Stimulated activated naive B cell treated with anti-CD40 and anti-IgM and Interleukin-4, amounts not matched to agents 10 μg/mL and 1 μg/mL and 100 μg/mL, for 72 hours (primary cell): ENCODE measurements at regions not wholly inside any gene's neighbourhood (a gene's known extent, or its start where the extent isn't known, plus 50 kb on each side); places are given as distances from the start of the nearest gene placed in this dataset.
"Not testable (repeated sequence)": the region's sequence is repeated elsewhere in the genome, so short reads cannot be mapped to it uniquely, and the experiment has no call there.

ENCODE experiments used
- ATAC-seq, 2 donors: fragments of 150-1000 bp; cut with Tn5 transposase; replicated peaks; 2 replicates each; pipeline ENCODE4 v1.10.0; 2021; ENCODE audit warnings: moderate library complexity in 1 of 2
- DNase-seq: peaks from one replicate; pipeline ENCODE4 v3.0.0; 2021
- H3K27ac Mint-ChIP-seq: one replicate; pipeline ENCODE4 v1.8.0; 2022; ENCODE audit warnings: mild to moderate bottlenecking, mixed read lengths
- H3K27me3 Mint-ChIP-seq, 2 donors: one replicate each; pipeline ENCODE4 v1.8.0; 2022; ENCODE audit warnings: mixed read lengths in 2 of 2
- H3K36me3 Mint-ChIP-seq, 2 donors: one replicate each; pipeline ENCODE4 v1.8.0; 2022; ENCODE audit warnings: mixed read lengths in 2 of 2, mild to moderate bottlenecking in 1 of 2
- H3K4me1 Mint-ChIP-seq, 2 donors: one replicate each; pipeline ENCODE4 v1.8.0; 2022; ENCODE audit warnings: mixed read lengths in 2 of 2, mild to moderate bottlenecking in 1 of 2
- H3K4me3 Mint-ChIP-seq, 2 donors: one replicate each; pipeline ENCODE4 v1.8.0; 2022; ENCODE audit warnings: mild to moderate bottlenecking in 2 of 2, mixed read lengths in 2 of 2, moderate library complexity in 1 of 2
- H3K9me3 Mint-ChIP-seq, 2 donors: one replicate each; pipeline ENCODE4 v1.8.0; 2022; ENCODE audit warnings: mixed read lengths in 2 of 2, mild to moderate bottlenecking in 1 of 2

- DNase-seq (no peak), ATAC-seq (no peak)
- H3K4me3 Mint-ChIP-seq: no peak overlapping the region
- H3K4me1 Mint-ChIP-seq: no peaks in the 10 kb centered on the region
- no peak overlapping the region for H3K27ac Mint-ChIP-seq
- H3K27me3 Mint-ChIP-seq: peaks cover 22 to 38% of the 10 kb centered on the region in 2 donors
- H3K36me3 Mint-ChIP-seq: no peaks in the 10 kb centered on the region
- H3K9me3 Mint-ChIP-seq: peaks cover 7 to 8% of the 10 kb centered on the region in 2 donors
Observed at GRCh38 chr2:236644067-236644466, 74.4 kb downstream of the ACKR3 start.

- no peak for DNase-seq
- Mint-ChIP-seq H3K9me3 (peaks cover 7 to 8% of the 10 kb centered on the region in 2 donors), H3K27ac (no peak overlapping the region), H3K4me3 (no peak overlapping the region), H3K27me3 (peaks cover 19 to 36% of the 10 kb centered on the region in 2 donors), H3K36me3 (no peaks in the 10 kb centered on the region), H3K4me1 (no peaks in the 10 kb centered on the region)
- no peak for ATAC-seq
Observed at GRCh38 chr2:236644502-236644911, 74.9 kb downstream of the ACKR3 start.

GRCh38 chr2:236645141-236645540 is 75.5 kb downstream of the ACKR3 start:
- Mint-ChIP-seq H3K9me3 (peaks cover 10 to 14% of the 10 kb centered on the region in 2 donors), H3K27me3 (peaks cover 19 to 36% of the 10 kb centered on the region in 2 donors)
- ATAC-seq, H3K36me3 Mint-ChIP-seq, H3K4me3 Mint-ChIP-seq, H3K27ac Mint-ChIP-seq, H3K4me1 Mint-ChIP-seq, DNase-seq: not testable (repeated sequence)

- DNase-seq (no peak), ATAC-seq (no peak)
- H3K4me1 Mint-ChIP-seq: no peaks in the 10 kb centered on the region
- peaks cover 14 to 28% of the 10 kb centered on the region in 2 donors for H3K27me3 Mint-ChIP-seq
- H3K27ac Mint-ChIP-seq: no peak overlapping the region
- H3K9me3 Mint-ChIP-seq: peaks cover 6 to 10% of the 10 kb centered on the region in 2 donors
- no peaks in the 10 kb centered on the region for H3K36me3 Mint-ChIP-seq
- no peak overlapping the region for H3K4me3 Mint-ChIP-seq
Observed at GRCh38 chr2:236646441-236646840, 76.8 kb downstream of the ACKR3 start.

- DNase-seq: no peak
- Mint-ChIP-seq H3K4me3 (no peak overlapping the region), H3K36me3 (no peaks in the 10 kb centered on the region), H3K27me3 (peaks cover 15 to 24% of the 10 kb centered on the region in 2 donors), H3K4me1 (no peaks in the 10 kb centered on the region), H3K27ac (no peak overlapping the region), H3K9me3 (peaks cover 6 to 10% of the 10 kb centered on the region in 2 donors)
- ATAC-seq: no peak
Observed at GRCh38 chr2:236646871-236647270, 77.2 kb downstream of the ACKR3 start.

- H3K27ac Mint-ChIP-seq: no peak overlapping the region
- H3K4me3 Mint-ChIP-seq: no peak overlapping the region
- peaks cover 18% of the 10 kb centered on the region in 2 donors for H3K27me3 Mint-ChIP-seq
- H3K36me3 Mint-ChIP-seq: no peaks in the 10 kb centered on the region
- no peaks in the 10 kb centered on the region for H3K4me1 Mint-ChIP-seq
- DNase-seq (no peak), ATAC-seq (no peak)
- H3K9me3 Mint-ChIP-seq: peaks cover 6 to 10% of the 10 kb centered on the region in 2 donors
Observed at GRCh38 chr2:236647621-236648020, 78.0 kb downstream of the ACKR3 start.

GRCh38 chr2:236653863-236654262 is 84.2 kb downstream of the ACKR3 start:
- Mint-ChIP-seq H3K36me3 (no peaks in the 10 kb centered on the region), H3K27me3 (peaks cover 25 to 27% of the 10 kb centered on the region in 2 donors)

GRCh38 chr2:236654496-236654895 is 84.9 kb downstream of the ACKR3 start:
- no peaks in the 10 kb centered on the region for H3K4me1 Mint-ChIP-seq
- H3K36me3 Mint-ChIP-seq: no peaks in the 10 kb centered on the region
- peaks cover 31 to 34% of the 10 kb centered on the region in 2 donors for H3K27me3 Mint-ChIP-seq
- H3K9me3 Mint-ChIP-seq: peaks cover 3 to 6% of the 10 kb centered on the region in 2 donors
- H3K27ac Mint-ChIP-seq: no peak overlapping the region
- no peak for DNase-seq
- no peak for ATAC-seq
- no peak overlapping the region for H3K4me3 Mint-ChIP-seq

More at GRCh38 chr2:236653863-236654262, 84.2 kb downstream of the ACKR3 start:
- H3K27ac Mint-ChIP-seq: no peak overlapping the region
- no peak for DNase-seq
- H3K9me3 Mint-ChIP-seq: peaks cover 3 to 6% of the 10 kb centered on the region in 2 donors
- no peak overlapping the region for H3K4me3 Mint-ChIP-seq
- H3K4me1 Mint-ChIP-seq: no peaks in the 10 kb centered on the region
- ATAC-seq: no peak

- no peaks in the 10 kb centered on the region for H3K9me3 Mint-ChIP-seq
- H3K27me3 Mint-ChIP-seq: peaks cover 33 to 34% of the 10 kb centered on the region in 2 donors
- ATAC-seq: no peak
- no peak overlapping the region for H3K27ac Mint-ChIP-seq
- H3K4me1 Mint-ChIP-seq: no peaks in the 10 kb centered on the region
- DNase-seq: no peak
- no peaks in the 10 kb centered on the region for H3K36me3 Mint-ChIP-seq
- no peak overlapping the region for H3K4me3 Mint-ChIP-seq
Observed at GRCh38 chr2:236656166-236656565, 86.5 kb downstream of the ACKR3 start.

- peaks cover 33 to 34% of the 10 kb centered on the region in 2 donors for H3K27me3 Mint-ChIP-seq
Observed at GRCh38 chr2:236656721-236657120, 87.1 kb downstream of the ACKR3 start.

GRCh38 chr2:236657215-236657614 is 87.6 kb downstream of the ACKR3 start:
- DNase-seq (no peak), ATAC-seq (no peak)
- H3K36me3 Mint-ChIP-seq: no peaks in the 10 kb centered on the region
- no peaks in the 10 kb centered on the region for H3K9me3 Mint-ChIP-seq
- H3K27ac Mint-ChIP-seq: no peak overlapping the region
- H3K4me3 Mint-ChIP-seq: no peak overlapping the region
- peaks cover 30 to 34% of the 10 kb centered on the region in 2 donors for H3K27me3 Mint-ChIP-seq
- no peaks in the 10 kb centered on the region for H3K4me1 Mint-ChIP-seq

More at GRCh38 chr2:236656721-236657120, 87.1 kb downstream of the ACKR3 start:
- ATAC-seq: no peak
- H3K4me3 Mint-ChIP-seq: no peak overlapping the region
- DNase-seq: no peak
- no peaks in the 10 kb centered on the region for H3K9me3 Mint-ChIP-seq
- H3K36me3 Mint-ChIP-seq: no peaks in the 10 kb centered on the region
- no peak overlapping the region for H3K27ac Mint-ChIP-seq
- no peaks in the 10 kb centered on the region for H3K4me1 Mint-ChIP-seq

- no peaks in the 10 kb centered on the region for H3K9me3 Mint-ChIP-seq
- ATAC-seq (no peak), DNase-seq (no peak)
- H3K4me3 Mint-ChIP-seq: no peak overlapping the region
- peaks cover 30 to 38% of the 10 kb centered on the region in 2 donors for H3K27me3 Mint-ChIP-seq
- no peaks in the 10 kb centered on the region for H3K36me3 Mint-ChIP-seq
- no peak overlapping the region for H3K27ac Mint-ChIP-seq
- no peaks in the 10 kb centered on the region for H3K4me1 Mint-ChIP-seq
Observed at GRCh38 chr2:236657801-236658200, 88.2 kb downstream of the ACKR3 start.

- no peaks in the 10 kb centered on the region for H3K4me1 Mint-ChIP-seq
- peaks cover 23 to 43% of the 10 kb centered on the region in 2 donors for H3K27me3 Mint-ChIP-seq
- H3K4me3 Mint-ChIP-seq: no peak overlapping the region
- H3K27ac Mint-ChIP-seq: no peak overlapping the region
- ATAC-seq (no peak), DNase-seq (no peak)
- H3K9me3 Mint-ChIP-seq: no peaks in the 10 kb centered on the region
- no peaks in the 10 kb centered on the region for H3K36me3 Mint-ChIP-seq
Observed at GRCh38 chr2:236658974-236659757, 89.5 kb downstream of the ACKR3 start.

- H3K27ac Mint-ChIP-seq: no peak overlapping the region
- no peaks in the 10 kb centered on the region for H3K36me3 Mint-ChIP-seq
- no peaks in the 10 kb centered on the region for H3K9me3 Mint-ChIP-seq
- peaks cover 23 to 43% of the 10 kb centered on the region in 2 donors for H3K27me3 Mint-ChIP-seq
- DNase-seq (no peak), ATAC-seq (no peak)
- no peaks in the 10 kb centered on the region for H3K4me1 Mint-ChIP-seq
- H3K4me3 Mint-ChIP-seq: no peak overlapping the region
Observed at GRCh38 chr2:236659758-236660150, 90.1 kb downstream of the ACKR3 start.

GRCh38 chr2:236661061-236661761 is 91.6 kb downstream of the ACKR3 start:
- DNase-seq (no peak), ATAC-seq (no peak)
- no peak overlapping the region for H3K4me3 Mint-ChIP-seq
- no peaks in the 10 kb centered on the region for H3K4me1 Mint-ChIP-seq
- H3K27me3 Mint-ChIP-seq: peaks cover 19 to 40% of the 10 kb centered on the region in 2 donors
- no peaks in the 10 kb centered on the region for H3K36me3 Mint-ChIP-seq
- peaks cover 0 to 3% of the 10 kb centered on the region in 2 donors for H3K9me3 Mint-ChIP-seq
- no peak overlapping the region for H3K27ac Mint-ChIP-seq
